ENCODE measurements at regions not wholly inside any gene's neighbourhood (a gene's known extent, or its start where the extent isn't known, plus 50 kb on each side); places are given as distances from the start of the nearest gene placed in this dataset.

- no peak for TF ChIP-seq CTCF (IDR thresholded peaks at IDR 0.05; ENCODE audit: control insufficient read depth, insufficient read depth, low read depth, low read length, missing control alignments)
- DNase-seq (ENCODE audit: low read depth): no peak
Observed at GRCh38 chrX:94430091-94430490, 756.1 kb downstream of the FAM133A start.

GRCh38 chrX:94435799-94436198 lies 761.8 kb downstream of the FAM133A start:
- no peak for TF ChIP-seq CTCF (IDR thresholded peaks at IDR 0.05; ENCODE audit: control insufficient read depth, insufficient read depth, low read depth, low read length, missing control alignments)
- DNase-seq (ENCODE audit: low read depth): no peak
- H3K4me3 ChIP-seq (ENCODE audit: control insufficient read depth, low read depth, low read length): no peak overlapping the region

More at GRCh38 chrX:94430091-94430490, 756.1 kb downstream of the FAM133A start:
- H3K4me3 ChIP-seq (ENCODE audit: control insufficient read depth, low read depth, low read length): no peak overlapping the region

GRCh38 chrX:94454159-94454558 lies 780.2 kb downstream of the FAM133A start:
- H3K4me3 ChIP-seq (ENCODE audit: control insufficient read depth, low read depth, low read length): no peak overlapping the region
- TF ChIP-seq CTCF (IDR thresholded peaks at IDR 0.05; ENCODE audit: control insufficient read depth, insufficient read depth, low read depth, low read length, missing control alignments): no peak
- DNase-seq (ENCODE audit: low read depth): no peak

- no peak for DNase-seq (ENCODE audit: low read depth)
- H3K4me3 ChIP-seq (ENCODE audit: control insufficient read depth, low read depth, low read length): no peak overlapping the region
- TF ChIP-seq CTCF (IDR thresholded peaks at IDR 0.05; ENCODE audit: control insufficient read depth, insufficient read depth, low read depth, low read length, missing control alignments): no peak
Observed at GRCh38 chrX:94454606-94455005, 780.6 kb downstream of the FAM133A start.

- no peak for DNase-seq (ENCODE audit: low read depth)
- TF ChIP-seq CTCF (IDR thresholded peaks at IDR 0.05; ENCODE audit: control insufficient read depth, insufficient read depth, low read depth, low read length, missing control alignments): no peak
Observed at GRCh38 chrX:94455782-94456181, 781.8 kb downstream of the FAM133A start.

GRCh38 chrX:94492541-94492940 lies 818.5 kb downstream of the FAM133A start:
- no peak overlapping the region for H3K4me3 ChIP-seq (ENCODE audit: control insufficient read depth, low read depth, low read length)
- no peak for DNase-seq (ENCODE audit: low read depth)

More at GRCh38 chrX:94455782-94456181, 781.8 kb downstream of the FAM133A start:
- H3K4me3 ChIP-seq (ENCODE audit: control insufficient read depth, low read depth, low read length): no peak overlapping the region

More at GRCh38 chrX:94492541-94492940, 818.5 kb downstream of the FAM133A start:
- TF ChIP-seq CTCF (IDR thresholded peaks at IDR 0.05; ENCODE audit: control insufficient read depth, insufficient read depth, low read depth, low read length, missing control alignments): no peak
